Chondrocyte (in vitro differentiated cells): ENCODE measurements at regions not wholly inside any gene's neighbourhood (a gene's known extent, or its start where the extent isn't known, plus 50 kb on each side); places are given as distances from the start of the nearest gene placed in this dataset.

ENCODE experiments used
- DNase-seq: peaks from one replicate; pipeline ENCODE4 v3.0.0; 2021; ENCODE audit warnings: mixed read lengths, low spot score
- H3K27ac Mint-ChIP-seq: one replicate; pipeline ENCODE4 v1.8.0; 2021; ENCODE audit warnings: mild to moderate bottlenecking, moderate library complexity, mixed read lengths; ENCODE audit not compliant: unreplicated experiment
- H3K27me3 Mint-ChIP-seq: 2 replicates; pipeline ENCODE4 v1.8.0; 2021; ENCODE audit warnings: low read depth, mixed read lengths
- H3K36me3 Mint-ChIP-seq: 2 replicates; pipeline ENCODE4 v1.8.0; 2021; ENCODE audit warnings: low read depth, mixed read lengths
- H3K4me1 Mint-ChIP-seq: 2 replicates; pipeline ENCODE4 v1.8.0; 2021; ENCODE audit warnings: low read depth, mild to moderate bottlenecking, mixed read lengths
- H3K4me3 Mint-ChIP-seq: one replicate; pipeline ENCODE4 v1.8.0; 2021; ENCODE audit warnings: mild to moderate bottlenecking, moderate library complexity, mixed read lengths; ENCODE audit not compliant: unreplicated experiment
- H3K9me3 Mint-ChIP-seq: 2 replicates; pipeline ENCODE4 v1.8.0; 2021; ENCODE audit warnings: low read depth, mixed read lengths
- TF ChIP-seq, protein P1 (sequence below): fragments of 200-600 bp; sonication (generic); IDR thresholded peaks from 2 replicates; pipeline ENCODE4 v1.5.0; 2021; ENCODE audit warnings: antibody characterized with exemption, mild to moderate bottlenecking, moderate library complexity

DNA sequence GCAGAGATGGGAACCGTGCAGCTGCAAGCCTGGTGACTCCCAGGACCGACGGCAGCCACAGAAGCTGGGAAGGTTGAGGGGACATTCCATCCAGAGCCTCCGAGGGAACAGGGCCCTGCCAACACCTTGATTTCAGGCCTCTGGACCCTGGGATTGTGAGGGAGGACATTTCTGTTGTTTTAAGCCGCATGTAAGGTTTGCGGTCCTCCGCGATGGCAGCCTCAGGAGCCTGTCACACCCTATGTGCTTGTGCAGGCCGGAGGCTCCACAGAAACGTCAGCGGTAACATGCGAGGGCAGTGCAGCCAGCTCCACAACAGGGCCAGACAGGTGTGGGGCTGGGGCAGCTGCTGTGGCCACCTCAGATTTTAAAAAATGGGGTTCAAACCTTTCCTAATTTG lies 144.7 kb upstream of the SHH start:
- TF ChIP-seq, protein P1, sequence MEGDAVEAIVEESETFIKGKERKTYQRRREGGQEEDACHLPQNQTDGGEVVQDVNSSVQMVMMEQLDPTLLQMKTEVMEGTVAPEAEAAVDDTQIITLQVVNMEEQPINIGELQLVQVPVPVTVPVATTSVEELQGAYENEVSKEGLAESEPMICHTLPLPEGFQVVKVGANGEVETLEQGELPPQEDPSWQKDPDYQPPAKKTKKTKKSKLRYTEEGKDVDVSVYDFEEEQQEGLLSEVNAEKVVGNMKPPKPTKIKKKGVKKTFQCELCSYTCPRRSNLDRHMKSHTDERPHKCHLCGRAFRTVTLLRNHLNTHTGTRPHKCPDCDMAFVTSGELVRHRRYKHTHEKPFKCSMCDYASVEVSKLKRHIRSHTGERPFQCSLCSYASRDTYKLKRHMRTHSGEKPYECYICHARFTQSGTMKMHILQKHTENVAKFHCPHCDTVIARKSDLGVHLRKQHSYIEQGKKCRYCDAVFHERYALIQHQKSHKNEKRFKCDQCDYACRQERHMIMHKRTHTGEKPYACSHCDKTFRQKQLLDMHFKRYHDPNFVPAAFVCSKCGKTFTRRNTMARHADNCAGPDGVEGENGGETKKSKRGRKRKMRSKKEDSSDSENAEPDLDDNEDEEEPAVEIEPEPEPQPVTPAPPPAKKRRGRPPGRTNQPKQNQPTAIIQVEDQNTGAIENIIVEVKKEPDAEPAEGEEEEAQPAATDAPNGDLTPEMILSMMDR, result no peak
- DNase-seq, result no peak
- Mint-ChIP-seq H3K4me3 (no peak overlapping the region), H3K9me3 (no peaks in the 10 kb centered on the region), H3K36me3 (no peaks in the 10 kb centered on the region), H3K27me3 (peaks cover 10% of the 10 kb centered on the region), H3K27ac (no peak overlapping the region), H3K4me1 (peaks cover 13% of the 10 kb centered on the region)

DNA sequence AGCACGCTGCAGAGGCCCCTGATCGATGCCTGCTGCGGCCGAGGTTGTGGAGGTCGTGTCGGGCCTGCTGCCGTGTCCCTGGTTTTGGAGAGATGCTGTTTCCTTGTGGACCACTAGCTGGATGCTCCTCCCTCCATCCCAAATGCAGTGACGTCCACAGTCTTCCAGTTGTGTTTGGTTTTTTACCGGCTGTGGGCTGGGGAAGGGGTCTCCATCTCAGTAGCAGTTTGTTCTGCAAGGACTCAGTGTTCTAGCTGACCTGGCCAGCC lies 143.0 kb upstream of the SHH start:
- H3K27ac Mint-ChIP-seq, result no peak overlapping the region
- DNase-seq, result no peak
- H3K27me3 Mint-ChIP-seq, result peaks cover 6% of the 10 kb centered on the region
- H3K9me3 Mint-ChIP-seq, result no peaks in the 10 kb centered on the region
- TF ChIP-seq, protein P1, result no peak
- H3K4me1 Mint-ChIP-seq, result peaks cover 26% of the 10 kb centered on the region
- no peaks in the 10 kb centered on the region for H3K36me3 Mint-ChIP-seq
- no peak overlapping the region for H3K4me3 Mint-ChIP-seq

DNA sequence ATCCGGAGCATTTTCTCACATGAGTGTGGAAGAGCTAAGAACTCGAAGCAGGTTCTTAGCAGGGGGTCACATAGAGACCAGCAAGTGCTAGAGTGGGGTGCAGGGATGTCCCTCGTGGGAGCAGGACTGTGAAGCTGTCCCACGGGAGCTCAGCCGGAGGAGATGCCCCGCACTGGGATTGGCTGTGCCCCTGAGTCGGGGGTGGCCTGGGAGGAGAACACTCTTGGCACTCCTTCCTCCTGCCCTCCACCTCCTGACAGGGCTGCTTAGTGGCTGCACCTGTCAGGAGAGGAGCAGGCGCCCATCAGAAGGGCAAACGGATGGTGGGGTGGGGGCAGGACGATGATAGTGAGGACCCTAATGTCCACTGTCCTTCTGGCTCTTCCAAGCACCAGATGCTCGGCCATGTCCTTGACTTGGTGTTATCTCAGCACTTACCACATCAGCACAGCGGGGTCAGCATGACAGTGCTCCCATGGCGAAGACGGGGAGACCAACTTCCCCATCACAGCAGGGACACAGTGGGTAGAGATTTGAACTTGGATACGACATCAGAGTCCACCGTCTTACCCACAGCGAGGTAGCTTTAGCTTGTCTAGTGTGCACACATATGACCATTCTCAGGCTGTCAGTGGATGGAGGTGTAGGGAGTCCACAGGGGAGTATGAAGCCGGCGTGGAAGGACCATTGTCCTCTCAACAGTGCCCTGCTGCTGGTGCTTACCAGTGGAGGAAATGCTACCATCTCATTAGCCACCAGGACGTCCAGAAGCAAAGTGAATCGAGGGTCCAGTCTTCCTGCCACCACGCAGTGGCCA lies 142.5 kb upstream of the SHH start:
- no peak overlapping the region for H3K27ac Mint-ChIP-seq
- peaks cover 29% of the 10 kb centered on the region for H3K4me1 Mint-ChIP-seq
- peaks cover 5% of the 10 kb centered on the region for H3K27me3 Mint-ChIP-seq
- H3K36me3 Mint-ChIP-seq, result no peaks in the 10 kb centered on the region
- H3K4me3 Mint-ChIP-seq, result no peak overlapping the region
- DNase-seq, result no peak
- TF ChIP-seq, protein P1, result no peak
- no peaks in the 10 kb centered on the region for H3K9me3 Mint-ChIP-seq

DNA sequence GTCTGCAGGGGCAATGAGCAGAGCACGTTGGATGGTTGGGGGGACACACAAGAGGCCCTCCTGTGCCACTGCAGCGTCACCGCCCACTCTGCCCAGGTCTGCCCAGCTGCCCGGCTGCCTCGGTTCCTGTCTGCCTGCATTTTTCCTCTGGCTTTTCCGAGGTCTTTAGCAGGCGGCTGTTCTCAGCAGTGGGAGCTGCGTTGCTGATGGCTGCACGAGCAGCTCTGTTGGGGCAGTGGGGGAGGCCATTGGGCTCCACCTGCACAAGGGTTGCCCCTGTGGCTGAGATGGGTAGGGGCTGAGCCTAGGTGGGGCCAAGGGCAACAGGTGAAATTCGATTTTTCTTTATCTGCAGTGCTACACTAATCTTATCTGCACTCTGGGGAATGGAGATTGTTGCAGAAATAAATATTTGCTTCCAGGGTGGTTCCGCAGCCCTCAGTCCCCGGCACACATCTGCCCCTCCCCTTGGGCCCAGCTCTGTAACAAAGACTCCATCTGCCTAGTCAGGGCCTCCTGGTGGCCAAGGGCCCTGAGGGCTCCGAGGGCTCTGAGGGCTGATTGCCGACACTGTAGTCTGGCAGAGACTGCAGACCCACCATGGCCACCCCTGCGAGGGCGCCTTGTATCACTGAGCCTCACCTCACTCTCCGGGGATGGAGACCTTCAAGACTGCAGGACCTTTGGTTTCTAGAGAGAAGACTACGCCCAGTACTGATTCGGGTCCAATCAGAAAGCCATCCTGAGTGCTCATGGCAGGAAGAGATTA lies 141.7 kb upstream of the SHH start:
- no peaks in the 10 kb centered on the region for H3K9me3 Mint-ChIP-seq
- H3K4me1 Mint-ChIP-seq, result peaks cover 29% of the 10 kb centered on the region
- H3K4me3 Mint-ChIP-seq, result no peak overlapping the region
- no peak for DNase-seq
- H3K27ac Mint-ChIP-seq, result no peak overlapping the region
- H3K27me3 Mint-ChIP-seq, result peaks cover 5% of the 10 kb centered on the region
- H3K36me3 Mint-ChIP-seq, result no peaks in the 10 kb centered on the region
- TF ChIP-seq, protein P1, result no peak

DNA sequence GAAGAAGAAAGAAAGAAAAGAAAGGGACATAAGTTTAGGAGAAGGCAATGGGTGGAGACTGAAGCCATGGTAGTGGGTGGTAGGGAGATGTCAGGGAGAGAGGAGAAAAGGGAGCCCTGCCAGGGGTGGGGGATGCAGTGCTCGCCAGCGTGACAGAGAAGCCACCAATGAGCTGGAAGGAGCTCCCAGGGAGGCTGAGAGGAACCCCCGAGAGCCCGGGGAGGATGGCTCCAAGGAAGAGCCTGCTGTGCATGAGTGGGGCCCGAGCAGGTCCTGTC lies 141.2 kb upstream of the SHH start:
- Mint-ChIP-seq H3K4me1 (peaks cover 29% of the 10 kb centered on the region), H3K27ac (no peak overlapping the region), H3K4me3 (no peak overlapping the region), H3K27me3 (peaks cover 7% of the 10 kb centered on the region), H3K9me3 (no peaks in the 10 kb centered on the region), H3K36me3 (no peaks in the 10 kb centered on the region)
- TF ChIP-seq, protein P1, result no peak
- no peak for DNase-seq
